ENCODE measurements at regions not wholly inside any gene's neighbourhood (a gene's known extent, or its start where the extent isn't known, plus 50 kb on each side); places are given as distances from the start of the nearest gene placed in this dataset.

- TF ChIP-seq EZH2 (IDR thresholded peaks at IDR 0.05) (no peak), POLR2AphosphoS5 (IDR thresholded peaks at IDR 0.05; ENCODE audit: borderline replicate concordance, low read depth, low read length) (no peak), FOXP2 (optimal IDR thresholded peaks at IDR 0.05; ENCODE audit: control extremely low read depth, extremely low read length, insufficient read depth) (no peak)
These were observed 396.9 kb upstream of the NXPH2 start for GRCh38 chr2:139177041-139177440.
